Hepatocyte (in vitro differentiated cells): ENCODE measurements at regions not wholly inside any gene's neighbourhood (a gene's known extent, or its start where the extent isn't known, plus 50 kb on each side); places are given as distances from the start of the nearest gene placed in this dataset.

Experiments used
- DNase-seq: peaks from one replicate; pipeline ENCODE4 v3.0.0-alpha.2; 2016; ENCODE audit warnings: low spot score
- H2AFZ ChIP-seq: fragments of 200-600 bp; sonication (generic); 2 replicates; pipeline ENCODE4 v1.6.0; 2016; ENCODE audit warnings: antibody characterized with exemption, mild to moderate bottlenecking
- H3K27ac ChIP-seq: fragments of 200-600 bp; sonication (generic); 2 replicates; pipeline ENCODE4 v1.5.1; 2016; ENCODE audit warnings: mild to moderate bottlenecking
- H3K27me3 ChIP-seq: fragments of 200-600 bp; sonication (generic); 2 replicates; pipeline ENCODE4 v1.6.1; 2016
- H3K36me3 ChIP-seq: fragments of 200-600 bp; sonication (generic); replicated peaks from 2 replicates; pipeline ENCODE4 v1.5.1; 2016; ENCODE audit warnings: low read depth; ENCODE audit not compliant: insufficient read depth
- H3K4me1 ChIP-seq: fragments of 200-600 bp; sonication (generic); 2 replicates; pipeline ENCODE4 v1.5.1; 2016; ENCODE audit warnings: mild to moderate bottlenecking, moderate library complexity; ENCODE audit not compliant: insufficient read depth
- H3K4me2 ChIP-seq: fragments of 200-600 bp; sonication (generic); 2 replicates; pipeline ENCODE4 v1.6.0; 2016
- H3K4me3 ChIP-seq: fragments of 200-600 bp; sonication (generic); 2 replicates; pipeline ENCODE4 v1.5.1; 2016; ENCODE audit warnings: mild to moderate bottlenecking
- H3K79me2 ChIP-seq: fragments of 200-600 bp; sonication (generic); 2 replicates; pipeline ENCODE4 v1.6.0; 2017; ENCODE audit warnings: mild to moderate bottlenecking
- H3K9me2 ChIP-seq: fragments of 200-600 bp; sonication (generic); replicated peaks from 2 replicates; pipeline ENCODE4 v1.6.0; 2017; ENCODE audit warnings: mild to moderate bottlenecking; ENCODE audit not compliant: insufficient read depth
- H3K9me3 ChIP-seq: fragments of 200-600 bp; sonication (generic); 2 replicates; pipeline ENCODE4 v1.5.1; 2016; ENCODE audit warnings: low read depth, mild to moderate bottlenecking
- H4K20me1 ChIP-seq: fragments of 200-600 bp; sonication (generic); 2 replicates; pipeline ENCODE4 v1.6.0; 2016; ENCODE audit warnings: mild to moderate bottlenecking; ENCODE audit not compliant: insufficient read depth, poor library complexity, severe bottlenecking
- CTCF ChIP-seq: fragments of 200-600 bp; sonication (generic); IDR thresholded peaks from 2 replicates; pipeline ENCODE4 v1.5.1; 2016; ENCODE audit warnings: antibody characterized with exemption, mild to moderate bottlenecking; ENCODE audit not compliant: poor library complexity
- EZH2 ChIP-seq: fragments of 200-600 bp; sonication (generic); IDR thresholded peaks from 2 replicates; pipeline ENCODE4 v1.6.1; 2016; ENCODE audit warnings: antibody characterized with exemption, mild to moderate bottlenecking, borderline replicate concordance
- EZH2phosphoT487 ChIP-seq: fragments of 200-600 bp; sonication (generic); IDR thresholded peaks from one replicate; pipeline ENCODE4 v1.6.1; 2018; ENCODE audit warnings: antibody characterized with exemption, mild to moderate bottlenecking, low read depth, moderate library complexity; ENCODE audit not compliant: unreplicated experiment, severe bottlenecking
- WGBS: methylation state at CpG from one replicate; pipeline ENCODE4 v1.1.6; 2016; ENCODE audit warnings: low lambda C conversion rate; ENCODE audit errors: missing lambda C conversion rate; 5-methylcytosine and 5-hydroxymethylcytosine counted together

GRCh38 chr18:75350512-75350839 lies 77.0 kb downstream of the SMIM21 start:
- Histone ChIP-seq H3K4me1 (no peaks in the 10 kb centered on the region), H2AFZ (no peak overlapping the region), H3K4me3 (no peak overlapping the region), H4K20me1 (no peaks in the 10 kb centered on the region), H3K9me3 (no peaks in the 10 kb centered on the region), H3K9me2 (no peaks in the 10 kb centered on the region), H3K27ac (peak overlapping the region; percentile 75), H3K79me2 (no peaks in the 10 kb centered on the region), H3K27me3 (no peaks in the 10 kb centered on the region), H3K4me2 (peak overlapping the region; percentile 53), H3K36me3 (no peaks in the 10 kb centered on the region)
- TF ChIP-seq EZH2 = no peak
- TF ChIP-seq CTCF = no peak
- DNase-seq = peak; percentile 59
- 36% methylated on average over 3 of the region's 3 CpGs for WGBS

- 72% methylated on average over 18 of the region's 18 CpGs for WGBS
- no peak overlapping the region for H2AFZ ChIP-seq
- no peaks in the 10 kb centered on the region for H3K79me2 ChIP-seq
- no peak for DNase-seq
- no peaks in the 10 kb centered on the region for H3K4me1 ChIP-seq
- H4K20me1 ChIP-seq = no peaks in the 10 kb centered on the region
- H3K9me2 ChIP-seq = no peaks in the 10 kb centered on the region
- peak overlapping the region; percentile 53 for H3K4me2 ChIP-seq
- no peaks in the 10 kb centered on the region for H3K27me3 ChIP-seq
- H3K4me3 ChIP-seq = no peak overlapping the region
- H3K36me3 ChIP-seq = no peaks in the 10 kb centered on the region
- no peaks in the 10 kb centered on the region for H3K9me3 ChIP-seq
- peak overlapping the region; percentile 75 for H3K27ac ChIP-seq
- no peak for TF ChIP-seq EZH2phosphoT487
Observed at GRCh38 chr18:75349668-75350511, 77.6 kb downstream of the SMIM21 start.

- DNase-seq = no peak
- H3K27ac ChIP-seq = no peak overlapping the region
- H3K9me2 ChIP-seq = no peaks in the 10 kb centered on the region
- H3K4me1 ChIP-seq = no peaks in the 10 kb centered on the region
- no peaks in the 10 kb centered on the region for H4K20me1 ChIP-seq
- no peak overlapping the region for H3K4me3 ChIP-seq
- no peaks in the 10 kb centered on the region for H3K27me3 ChIP-seq
- TF ChIP-seq EZH2phosphoT487 (no peak), EZH2 (no peak), CTCF (no peak)
- no peaks in the 10 kb centered on the region for H3K79me2 ChIP-seq
- 40% methylated on average over 6 of the region's 6 CpGs for WGBS
- H3K9me3 ChIP-seq = no peaks in the 10 kb centered on the region
- no peak overlapping the region for H3K4me2 ChIP-seq
- no peaks in the 10 kb centered on the region for H3K36me3 ChIP-seq
- H2AFZ ChIP-seq = no peak overlapping the region
Observed at GRCh38 chr18:75346671-75347070, 80.8 kb downstream of the SMIM21 start.

GRCh38 chr18:75344615-75345014 lies 82.9 kb downstream of the SMIM21 start:
- Histone ChIP-seq H3K4me3 (no peak overlapping the region), H3K9me2 (no peaks in the 10 kb centered on the region), H2AFZ (no peak overlapping the region), H3K36me3 (no peaks in the 10 kb centered on the region), H3K27ac (no peak overlapping the region), H3K4me1 (no peaks in the 10 kb centered on the region), H3K4me2 (no peak overlapping the region), H3K79me2 (no peaks in the 10 kb centered on the region), H3K27me3 (no peaks in the 10 kb centered on the region), H3K9me3 (no peaks in the 10 kb centered on the region), H4K20me1 (no peaks in the 10 kb centered on the region)
- 74% methylated on average over 7 of the region's 7 CpGs for WGBS
- DNase-seq = no peak
- TF ChIP-seq EZH2 (no peak), EZH2phosphoT487 (no peak), CTCF (no peak)
